ENCODE measurements at regions not wholly inside any gene's neighbourhood (a gene's known extent, or its start where the extent isn't known, plus 50 kb on each side); places are given as distances from the start of the nearest gene placed in this dataset.

- no peaks in the 10 kb centered on the region for H3K27me3 ChIP-seq (ENCODE audit: control insufficient read depth in 4 of 4, insufficient read depth in 4 of 4, low read length in 3 of 4)
- no peak for TF ChIP-seq EGR1 (IDR thresholded peaks at IDR 0.05; ENCODE audit: low read depth in 2 of 2)
- TF ChIP-seq ATF3 (IDR thresholded peaks at IDR 0.05) = no peak
- TF ChIP-seq RXRA (IDR thresholded peaks at IDR 0.05) = no peak
- TF ChIP-seq FOXA1 (IDR thresholded peaks at IDR 0.05) = no peak
- no peak for TF ChIP-seq HNF4G (IDR thresholded peaks at IDR 0.05)
- TF ChIP-seq ZBTB33 (IDR thresholded peaks at IDR 0.05) = no peak
- TF ChIP-seq FOXA2 (IDR thresholded peaks at IDR 0.05) = no peak
- no peak for TF ChIP-seq CTCF (IDR thresholded peaks at IDR 0.05; ENCODE audit: low read depth, low read length, missing input control)
- no peak for TF ChIP-seq YY1 (IDR thresholded peaks at IDR 0.05)
- TF ChIP-seq JUND (IDR thresholded peaks at IDR 0.05) = no peak
- TF ChIP-seq MAX (IDR thresholded peaks at IDR 0.05) = no peak
- no peak for TF ChIP-seq HNF4A (conservative IDR thresholded peaks at IDR 0.05)
- TF ChIP-seq NR2F2 (IDR thresholded peaks at IDR 0.05) = no peak
- TF ChIP-seq GABPA (IDR thresholded peaks at IDR 0.05 in 1 of 2, conservative IDR thresholded peaks at IDR 0.05 in 1 of 2) = no peak
- TF ChIP-seq TAF1 (conservative IDR thresholded peaks at IDR 0.05) = no peak
- TF ChIP-seq REST (IDR thresholded peaks at IDR 0.05) = no peak
- TF ChIP-seq SP1 (IDR thresholded peaks at IDR 0.05) = no peak
- no peak for TF ChIP-seq RAD21 (IDR thresholded peaks at IDR 0.05)
- no peak overlapping the region for H3K4me3 ChIP-seq (ENCODE audit: low read depth in 1 of 3, low read length in 3 of 3)
- DNase-seq (ENCODE audit: low spot score) = no peak
- H3K9me3 ChIP-seq (ENCODE audit: control insufficient read depth in 4 of 4, low read length in 3 of 4) = no peaks in the 10 kb centered on the region
- WGBS = 85% methylated on average over 2 of the region's 2 CpGs
- no peaks in the 10 kb centered on the region for H3K4me1 ChIP-seq (ENCODE audit: control insufficient read depth in 4 of 4, insufficient read depth in 4 of 4, low read length in 3 of 4)
- no peak overlapping the region for H3K27ac ChIP-seq (ENCODE audit: low read depth in 1 of 2, low read length in 2 of 2)
- H3K36me3 ChIP-seq (ENCODE audit: control insufficient read depth in 4 of 4, insufficient read depth in 3 of 4, low read depth in 1 of 4, low read length in 3 of 4) = no peaks in the 10 kb centered on the region
- no peak overlapping the region for H3K9ac ChIP-seq (ENCODE audit: low read depth in 1 of 2, low read length in 2 of 2)
These were observed 67.0 kb upstream of the LSAMP start for GRCh38 chr3:116512281-116512680.

All from liver (tissue), 8 donors.